GM12864 (cell line): ENCODE measurements at regions not wholly inside any gene's neighbourhood (a gene's known extent, or its start where the extent isn't known, plus 50 kb on each side); places are given as distances from the start of the nearest gene placed in this dataset.

Source experiments
- DNase-seq: peaks from one replicate; pipeline ENCODE4 v3.0.0-alpha.2; 2011; ENCODE audit warnings: low read depth
- H3K4me3 ChIP-seq: 2 replicates; pipeline ENCODE4 v1.5.1; 2011; ENCODE audit warnings: mild to moderate bottlenecking, low read depth, low read length, control low read depth
- TF ChIP-seq, protein P1 (sequence below): IDR thresholded peaks from 2 replicates; pipeline ENCODE4 v1.5.1; 2011; ENCODE audit warnings: low read depth, mild to moderate bottlenecking, moderate library complexity, low read length, control low read depth, inconsistent platforms; ENCODE audit errors: missing control alignments

- no peak for DNase-seq
- TF ChIP-seq, protein P1, sequence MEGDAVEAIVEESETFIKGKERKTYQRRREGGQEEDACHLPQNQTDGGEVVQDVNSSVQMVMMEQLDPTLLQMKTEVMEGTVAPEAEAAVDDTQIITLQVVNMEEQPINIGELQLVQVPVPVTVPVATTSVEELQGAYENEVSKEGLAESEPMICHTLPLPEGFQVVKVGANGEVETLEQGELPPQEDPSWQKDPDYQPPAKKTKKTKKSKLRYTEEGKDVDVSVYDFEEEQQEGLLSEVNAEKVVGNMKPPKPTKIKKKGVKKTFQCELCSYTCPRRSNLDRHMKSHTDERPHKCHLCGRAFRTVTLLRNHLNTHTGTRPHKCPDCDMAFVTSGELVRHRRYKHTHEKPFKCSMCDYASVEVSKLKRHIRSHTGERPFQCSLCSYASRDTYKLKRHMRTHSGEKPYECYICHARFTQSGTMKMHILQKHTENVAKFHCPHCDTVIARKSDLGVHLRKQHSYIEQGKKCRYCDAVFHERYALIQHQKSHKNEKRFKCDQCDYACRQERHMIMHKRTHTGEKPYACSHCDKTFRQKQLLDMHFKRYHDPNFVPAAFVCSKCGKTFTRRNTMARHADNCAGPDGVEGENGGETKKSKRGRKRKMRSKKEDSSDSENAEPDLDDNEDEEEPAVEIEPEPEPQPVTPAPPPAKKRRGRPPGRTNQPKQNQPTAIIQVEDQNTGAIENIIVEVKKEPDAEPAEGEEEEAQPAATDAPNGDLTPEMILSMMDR: no peak
- no peak overlapping the region for H3K4me3 ChIP-seq
Observed at GRCh38 chr4:154958121-154958520, 177.0 kb downstream of the RBM46 start.

GRCh38 chr4:154958621-154959358 lies 177.7 kb downstream of the RBM46 start:
- no peak for DNase-seq
- TF ChIP-seq, protein P1: no peak
- no peak overlapping the region for H3K4me3 ChIP-seq

GRCh38 chr4:154959756-154960155 lies 178.7 kb downstream of the RBM46 start:
- TF ChIP-seq, protein P1: no peak
- no peak overlapping the region for H3K4me3 ChIP-seq

DNA sequence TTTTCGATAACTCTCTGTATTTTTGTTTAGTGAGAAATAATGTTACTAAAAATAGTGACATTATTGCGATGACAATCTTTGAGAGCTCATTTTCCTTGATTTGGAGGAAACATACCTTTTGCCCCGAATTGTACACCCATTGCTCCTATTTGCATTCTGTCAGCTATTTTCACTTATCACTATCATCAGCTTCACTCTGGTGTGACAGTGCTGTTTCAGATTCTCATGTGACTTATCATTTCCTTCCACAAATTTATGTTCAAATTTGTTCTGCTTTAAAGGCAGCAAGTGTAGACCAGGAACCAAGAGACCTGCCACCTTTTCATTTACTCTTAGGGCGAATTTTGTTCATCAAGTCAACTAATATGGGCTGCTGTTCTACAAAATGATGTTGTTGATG lies 179.4 kb downstream of the RBM46 start:
- TF ChIP-seq, protein P1: no peak
- no peak for DNase-seq
- H3K4me3 ChIP-seq: no peak overlapping the region

More at GRCh38 chr4:154959756-154960155, 178.7 kb downstream of the RBM46 start:
- DNase-seq: no peak

DNA sequence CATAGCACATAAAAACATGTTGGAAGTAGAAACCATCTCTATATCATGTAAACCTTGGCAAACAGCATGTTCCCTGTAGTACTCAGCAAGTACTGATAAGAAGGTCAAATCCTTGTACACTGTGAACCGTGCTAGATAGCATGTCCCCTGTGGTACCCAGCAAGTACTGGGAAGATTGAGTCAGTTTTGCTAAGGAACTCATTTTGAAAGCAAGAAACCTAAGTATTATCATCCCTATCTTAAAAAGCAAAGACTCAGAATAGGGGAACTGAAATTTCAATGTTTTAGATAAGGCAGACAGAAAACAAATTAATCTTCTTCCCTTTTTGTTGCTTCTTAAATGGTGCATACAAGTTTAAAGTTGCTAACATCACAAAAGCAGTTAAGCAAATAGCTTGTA lies 180.2 kb downstream of the RBM46 start:
- no peak for DNase-seq
- TF ChIP-seq, protein P1: no peak

GRCh38 chr4:154973244-154974035 lies 192.4 kb downstream of the RBM46 start:
- TF ChIP-seq, protein P1: no peak
- no peak overlapping the region for H3K4me3 ChIP-seq
- DNase-seq: no peak

More for the DNA sequence above, 180.2 kb downstream of the RBM46 start:
- H3K4me3 ChIP-seq: no peak overlapping the region

- TF ChIP-seq, protein P1: no peak
- no peak for DNase-seq
- H3K4me3 ChIP-seq: no peak overlapping the region
Observed at GRCh38 chr4:154977228-154977627, 196.2 kb downstream of the RBM46 start.
